ENCODE measurements at regions not wholly inside any gene's neighbourhood (a gene's known extent, or its start where the extent isn't known, plus 50 kb on each side); places are given as distances from the start of the nearest gene placed in this dataset.

GRCh38 chr13:108156749-108157148, 58.6 kb downstream of the LIG4 start:
- no peak for DNase-seq

GRCh38 chr13:108155185-108156106, 59.9 kb downstream of the LIG4 start:
- DNase-seq, result peak in 43 of 58 donors; percentile 1 to 79 (median 15)

GRCh38 chr13:108154421-108154858, 60.9 kb downstream of the LIG4 start:
- no peak for DNase-seq

- DNase-seq, result no peak
Observed at GRCh38 chr13:108146642-108147041, 68.7 kb downstream of the LIG4 start.

GRCh38 chr13:108142702-108143436, 72.5 kb downstream of the LIG4 start:
- DNase-seq, result no peak

GRCh38 chr13:108137176-108137575, 78.2 kb downstream of the LIG4 start:
- DNase-seq, result no peak

- DNase-seq, result no peak
Observed at GRCh38 chr13:108127406-108127805, 87.9 kb downstream of the LIG4 start.

- DNase-seq, result no peak
Observed at GRCh38 chr13:108126056-108126455, 89.3 kb downstream of the LIG4 start.

GRCh38 chr13:108121406-108121805, 93.9 kb downstream of the LIG4 start:
- DNase-seq, result no peak

- DNase-seq, result no peak
Observed at GRCh38 chr13:108120856-108121255, 94.5 kb downstream of the LIG4 start.

- DNase-seq, result peak in 18 of 58 donors; percentile 0 to 28 (median 8)
Observed at GRCh38 chr13:108120302-108120701, 95.0 kb downstream of the LIG4 start.

- no peak for DNase-seq
Observed at GRCh38 chr13:108115738-108116137, 99.6 kb downstream of the LIG4 start.

GRCh38 chr13:108113407-108113806, 101.9 kb downstream of the LIG4 start:
- DNase-seq, result no peak

- no peak for DNase-seq
Observed at GRCh38 chr13:108104736-108105135, 110.6 kb downstream of the LIG4 start.

- no peak for DNase-seq
Observed at GRCh38 chr13:108102771-108103170, 112.6 kb downstream of the LIG4 start.

GRCh38 chr13:108096301-108096915, 118.9 kb downstream of the LIG4 start:
- no peak for DNase-seq

- DNase-seq, result no peak
Observed at GRCh38 chr13:108095036-108095435, 120.3 kb downstream of the LIG4 start.

- DNase-seq, result no peak
Observed at GRCh38 chr13:108093616-108094015, 121.7 kb downstream of the LIG4 start.

GRCh38 chr13:108087810-108088209, 127.5 kb downstream of the LIG4 start:
- DNase-seq, result no peak

- DNase-seq, result peak in 4 of 58 donors; percentile 1 to 5 (median 2)
Observed at GRCh38 chr13:108086678-108087077, 128.7 kb downstream of the LIG4 start.

- DNase-seq, result no peak
Observed at GRCh38 chr13:108084840-108085239, 130.5 kb downstream of the LIG4 start.

- no peak for DNase-seq
Observed at GRCh38 chr13:108083056-108083455, 132.3 kb downstream of the LIG4 start.

All from anterior cingulate cortex (tissue), 58 donors.